Lower leg skin (tissue), 3 donors: ENCODE measurements at regions not wholly inside any gene's neighbourhood (a gene's known extent, or its start where the extent isn't known, plus 50 kb on each side); places are given as distances from the start of the nearest gene placed in this dataset.

ENCODE experiments used
- POLR2A ChIP-seq, 2 donors: fragments of 450-650 bp; IDR thresholded peaks; one replicate each; pipeline ENCODE4 v1.6.1; 2016 to 2017; ENCODE audit warnings: antibody characterized with exemption in 2 of 2, mild to moderate bottlenecking in 1 of 2, moderate library complexity in 1 of 2
- TF ChIP-seq, protein P1 (sequence below), 3 donors: fragments of 450-650 bp; IDR thresholded peaks; one replicate each; pipeline ENCODE4 v1.5.1; 2016; ENCODE audit warnings: antibody characterized with exemption in 3 of 3, mild to moderate bottlenecking in 3 of 3, moderate library complexity in 2 of 3

DNA sequence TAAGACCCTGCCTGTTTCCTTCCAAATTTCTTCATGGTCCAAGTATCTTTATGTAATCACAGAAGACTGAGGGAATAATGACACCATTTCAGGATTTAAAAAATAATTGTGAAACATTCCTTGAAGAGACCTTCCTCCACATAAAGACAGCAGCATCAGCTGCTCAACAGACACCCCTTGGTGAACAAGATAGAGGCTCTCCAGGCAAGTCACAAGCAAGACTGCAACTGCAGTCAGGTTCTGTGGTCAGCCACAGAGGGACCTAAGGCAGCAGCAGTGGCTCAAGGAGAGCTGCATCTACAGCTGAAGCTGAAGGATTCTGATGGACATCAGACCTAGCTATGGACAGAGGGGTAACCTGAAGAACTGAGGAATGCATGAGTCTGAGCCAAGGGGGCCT, 97.2 kb upstream of the C3orf80 start:
- TF ChIP-seq, protein P1, sequence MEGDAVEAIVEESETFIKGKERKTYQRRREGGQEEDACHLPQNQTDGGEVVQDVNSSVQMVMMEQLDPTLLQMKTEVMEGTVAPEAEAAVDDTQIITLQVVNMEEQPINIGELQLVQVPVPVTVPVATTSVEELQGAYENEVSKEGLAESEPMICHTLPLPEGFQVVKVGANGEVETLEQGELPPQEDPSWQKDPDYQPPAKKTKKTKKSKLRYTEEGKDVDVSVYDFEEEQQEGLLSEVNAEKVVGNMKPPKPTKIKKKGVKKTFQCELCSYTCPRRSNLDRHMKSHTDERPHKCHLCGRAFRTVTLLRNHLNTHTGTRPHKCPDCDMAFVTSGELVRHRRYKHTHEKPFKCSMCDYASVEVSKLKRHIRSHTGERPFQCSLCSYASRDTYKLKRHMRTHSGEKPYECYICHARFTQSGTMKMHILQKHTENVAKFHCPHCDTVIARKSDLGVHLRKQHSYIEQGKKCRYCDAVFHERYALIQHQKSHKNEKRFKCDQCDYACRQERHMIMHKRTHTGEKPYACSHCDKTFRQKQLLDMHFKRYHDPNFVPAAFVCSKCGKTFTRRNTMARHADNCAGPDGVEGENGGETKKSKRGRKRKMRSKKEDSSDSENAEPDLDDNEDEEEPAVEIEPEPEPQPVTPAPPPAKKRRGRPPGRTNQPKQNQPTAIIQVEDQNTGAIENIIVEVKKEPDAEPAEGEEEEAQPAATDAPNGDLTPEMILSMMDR (IDR thresholded peaks at IDR 0.05), result no peak
- no peak for TF ChIP-seq POLR2A (IDR thresholded peaks at IDR 0.05)
